HL-60 (cell line): ENCODE measurements at regions not wholly inside any gene's neighbourhood (a gene's known extent, or its start where the extent isn't known, plus 50 kb on each side); places are given as distances from the start of the nearest gene placed in this dataset.

Experiments used
- DNase-seq, 2 experiments: peaks; one replicate each; pipeline ENCODE4 v3.0.0-alpha.2; 2010 to 2020; ENCODE audit warnings: low read depth in 1 of 2, low spot score in 1 of 2
- H3K27ac ChIP-seq: fragments of 250-450 bp; sonication (Bioruptor Pico); replicated peaks from 2 replicates; pipeline ENCODE4 v1.5.1; 2020; ENCODE audit warnings: mild to moderate bottlenecking, moderate library complexity
- H3K27me3 ChIP-seq: fragments of 250-450 bp; sonication (Bioruptor Pico); 2 replicates; pipeline ENCODE4 v1.5.1; 2021; ENCODE audit warnings: mild to moderate bottlenecking, moderate library complexity; ENCODE audit not compliant: insufficient read depth, poor library complexity, severe bottlenecking
- H3K4me3 ChIP-seq: replicated peaks from 2 replicates; pipeline ENCODE4 v1.5.1; 2011; ENCODE audit warnings: mild to moderate bottlenecking, control low read depth, low read length; ENCODE audit not compliant: insufficient read depth
- CTCF ChIP-seq: IDR thresholded peaks from one replicate; pipeline ENCODE4 v1.5.1; 2011; ENCODE audit warnings: low read length, control low read depth, inconsistent platforms; ENCODE audit not compliant: insufficient read depth
- GABPA ChIP-seq: IDR thresholded peaks from 2 replicates; pipeline ENCODE4 v1.6.1; 2012; ENCODE audit warnings: low read depth
- POLR2AphosphoS5 ChIP-seq: IDR thresholded peaks from 2 replicates; pipeline ENCODE4 v1.6.1; 2012; ENCODE audit warnings: low read depth
- REST ChIP-seq: IDR thresholded peaks from 2 replicates; pipeline ENCODE4 v1.6.1; 2012; ENCODE audit warnings: low read depth; ENCODE audit not compliant: insufficient replicate concordance
- SPI1 ChIP-seq: IDR thresholded peaks from 2 replicates; pipeline ENCODE4 v1.6.1; 2012; ENCODE audit warnings: low read depth, mild to moderate bottlenecking, borderline replicate concordance

- Histone ChIP-seq H3K4me3 (no peak overlapping the region), H3K27me3 (no peaks in the 10 kb centered on the region), H3K27ac (no peak overlapping the region)
- TF ChIP-seq CTCF, result no peak
- DNase-seq, result no peak
These were observed 76.2 kb upstream of the ZNF608 start for GRCh38 chr5:124822647-124823046.

DNA sequence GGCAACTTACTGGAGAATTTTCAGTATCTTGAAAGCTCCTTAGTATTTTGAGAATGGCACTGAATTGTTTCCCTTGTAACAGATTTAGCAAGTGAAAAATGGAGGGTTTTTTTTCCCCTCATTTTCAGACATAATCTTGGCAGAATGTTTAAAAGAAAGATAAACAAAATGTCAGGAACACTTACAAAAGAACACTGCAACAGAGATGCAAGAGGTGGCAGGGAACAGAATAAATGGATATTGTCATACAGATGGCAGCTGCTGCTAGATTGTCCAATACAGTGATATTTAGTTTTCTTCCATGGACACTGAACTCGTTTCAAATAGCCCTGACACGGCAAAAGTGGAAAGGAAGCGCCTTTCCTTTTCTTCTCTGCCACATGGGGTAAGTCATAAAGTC, 76.9 kb upstream of the ZNF608 start:
- TF ChIP-seq CTCF (no peak), POLR2AphosphoS5 (no peak), GABPA (no peak), SPI1 (no peak), REST (no peak)
- no peaks in the 10 kb centered on the region for H3K27me3 ChIP-seq
- DNase-seq, result no peak
- H3K27ac ChIP-seq, result no peak overlapping the region
- H3K4me3 ChIP-seq, result no peak overlapping the region

DNA sequence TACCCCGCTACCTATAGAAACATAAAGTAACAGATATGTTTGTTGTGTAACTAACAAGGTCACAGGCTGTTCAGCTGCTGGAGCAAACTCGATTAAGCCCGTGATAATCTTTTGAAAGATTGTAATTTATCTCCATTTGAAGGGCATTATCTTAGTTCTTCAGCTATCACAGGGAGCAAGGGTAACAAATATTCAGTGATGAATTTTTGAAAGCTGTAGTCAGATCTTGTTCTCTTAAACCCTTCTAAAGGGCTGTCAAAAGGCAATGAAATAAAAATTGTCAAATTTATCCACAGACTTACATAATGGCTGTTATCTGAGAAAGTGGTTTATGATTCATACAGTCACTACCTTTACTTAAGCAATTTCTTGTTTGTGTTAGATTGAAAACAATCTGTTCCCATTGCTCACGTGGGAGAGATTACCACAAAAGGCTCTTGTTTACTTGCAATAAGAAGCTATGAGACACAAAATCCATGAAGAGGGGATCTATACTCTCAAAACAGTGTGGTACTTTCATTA, 78.3 kb upstream of the ZNF608 start:
- Histone ChIP-seq H3K4me3 (no peak overlapping the region), H3K27me3 (no peaks in the 10 kb centered on the region), H3K27ac (no peak overlapping the region)
- DNase-seq, result no peak
- TF ChIP-seq POLR2AphosphoS5 (no peak), SPI1 (no peak), REST (no peak), CTCF (no peak), GABPA (no peak)

- no peak overlapping the region for H3K27ac ChIP-seq
- DNase-seq, result no peak
- TF ChIP-seq GABPA, result no peak
- no peak for TF ChIP-seq POLR2AphosphoS5
- TF ChIP-seq SPI1, result no peak
- TF ChIP-seq CTCF, result no peak
- no peak for TF ChIP-seq REST
- H3K4me3 ChIP-seq, result no peak overlapping the region
- no peaks in the 10 kb centered on the region for H3K27me3 ChIP-seq
These were observed 79.0 kb upstream of the ZNF608 start for GRCh38 chr5:124825250-124825982.
